HG03066 (cell line): ENCODE measurements at regions not wholly inside any gene's neighbourhood (a gene's known extent, or its start where the extent isn't known, plus 50 kb on each side); places are given as distances from the start of the nearest gene placed in this dataset.
"Not testable (repeated sequence)": the region's sequence is repeated elsewhere in the genome, so short reads cannot be mapped to it uniquely, and the experiment has no call there.

Experiments used
- ATAC-seq: cut with Tn5 transposase; IDR thresholded peaks from one replicate; pipeline ENCODE4 v1.9.1; 2021; ENCODE audit warnings: low read depth; ENCODE audit not compliant: unreplicated experiment

GRCh38 chr3:187795207-187795960 is 50.1 kb upstream of the BCL6 start:
- no peak for ATAC-seq

- no peak for ATAC-seq
Observed at GRCh38 chr3:187798126-187798525, 52.9 kb upstream of the BCL6 start.

- no peak for ATAC-seq
Observed at GRCh38 chr3:187798531-187799530, 53.6 kb upstream of the BCL6 start.

GRCh38 chr3:187799942-187800641 is 54.8 kb upstream of the BCL6 start:
- ATAC-seq: no peak

- no peak for ATAC-seq
Observed at GRCh38 chr3:187801152-187801551, 55.9 kb upstream of the BCL6 start.

- no peak for ATAC-seq
Observed at GRCh38 chr3:187802203-187802927, 57.1 kb upstream of the BCL6 start.

GRCh38 chr3:187802928-187803259 is 57.6 kb upstream of the BCL6 start:
- peak; percentile 89 for ATAC-seq

- ATAC-seq: no peak
Observed at GRCh38 chr3:187804120-187804744, 59.0 kb upstream of the BCL6 start.

GRCh38 chr3:187804745-187805121 is 59.5 kb upstream of the BCL6 start:
- no peak for ATAC-seq

- ATAC-seq: no peak
Observed at GRCh38 chr3:187805774-187806173, 60.5 kb upstream of the BCL6 start.

GRCh38 chr3:187807086-187807862 is 62.0 kb upstream of the BCL6 start:
- no peak for ATAC-seq

- no peak for ATAC-seq
Observed at GRCh38 chr3:187808527-187808895, 63.2 kb upstream of the BCL6 start.

- no peak for ATAC-seq
Observed at GRCh38 chr3:187809612-187809991, 64.3 kb upstream of the BCL6 start.

GRCh38 chr3:187810021-187810446 is 64.8 kb upstream of the BCL6 start:
- no peak for ATAC-seq

- no peak for ATAC-seq
Observed at GRCh38 chr3:187811585-187812250, 66.5 kb upstream of the BCL6 start.

- no peak for ATAC-seq
Observed at GRCh38 chr3:187812496-187812895, 67.2 kb upstream of the BCL6 start.

GRCh38 chr3:187813198-187813597 is 67.9 kb upstream of the BCL6 start:
- no peak for ATAC-seq

GRCh38 chr3:187817766-187818165 is 72.5 kb upstream of the BCL6 start:
- not testable (repeated sequence) for ATAC-seq
